Neural cell (in vitro differentiated cells): ENCODE measurements at regions not wholly inside any gene's neighbourhood (a gene's known extent, or its start where the extent isn't known, plus 50 kb on each side); places are given as distances from the start of the nearest gene placed in this dataset.

Experiments
- H2AFZ ChIP-seq: fragments of 200-600, 300-800 bp; sonication (generic), shearing (Covaris generic); 2 replicates; pipeline ENCODE4 v1.6.0; 2014; ENCODE audit warnings: low read depth, mild to moderate bottlenecking, antibody characterized with exemption, low read length, moderate library complexity
- H3F3A ChIP-seq: fragments of 200-600 bp; shearing (Covaris generic); 2 replicates; pipeline ENCODE4 v1.6.1; 2016; ENCODE audit warnings: mild to moderate bottlenecking, moderate library complexity, mixed read lengths, antibody characterized with exemption, low read length; ENCODE audit not compliant: insufficient read depth, poor library complexity, severe bottlenecking
- H3K27ac ChIP-seq: fragments of 200-600, 300-800 bp; sonication (generic), shearing (Covaris generic); 2 replicates; pipeline ENCODE4 v1.5.1; 2014; ENCODE audit warnings: mild to moderate bottlenecking, low read length, moderate library complexity
- H3K27me3 ChIP-seq: fragments of 300-800, 200-600 bp; sonication (generic), shearing (Covaris generic); 2 replicates; pipeline ENCODE4 v1.6.0; 2014; ENCODE audit warnings: mild to moderate bottlenecking, low read depth, low read length, moderate library complexity; ENCODE audit not compliant: insufficient read depth
- H3K36me3 ChIP-seq: fragments of 300-800, 200-600 bp; sonication (generic), shearing (Covaris generic); 2 replicates; pipeline ENCODE4 v1.5.1; 2014; ENCODE audit warnings: mild to moderate bottlenecking, antibody characterized with exemption, low read length, moderate library complexity; ENCODE audit not compliant: insufficient read depth
- H3K4me2 ChIP-seq: fragments of 300-800, 200-600 bp; sonication (generic), shearing (Covaris generic); 2 replicates; pipeline ENCODE4 v1.6.0; 2014; ENCODE audit warnings: mild to moderate bottlenecking, low read length
- H3K4me3 ChIP-seq: fragments of 300-800, 200-600 bp; sonication (generic), shearing (Covaris generic); 2 replicates; pipeline ENCODE4 v1.5.1; 2014; ENCODE audit warnings: mild to moderate bottlenecking, low read length, moderate library complexity
- H3K79me2 ChIP-seq: fragments of 200-600 bp; shearing (Covaris generic); replicated peaks from 2 replicates; pipeline ENCODE4 v1.6.0; 2014; ENCODE audit warnings: mild to moderate bottlenecking, low read length, moderate library complexity; ENCODE audit not compliant: insufficient read depth
- H3K9ac ChIP-seq: fragments of 300-800, 200-600 bp; sonication (generic), shearing (Covaris generic); 2 replicates; pipeline ENCODE4 v1.6.1; 2016; ENCODE audit warnings: mild to moderate bottlenecking, low read length, mixed read lengths
- H3K9me2 ChIP-seq: fragments of 200-600 bp; shearing (Covaris generic); 2 replicates; pipeline ENCODE4 v1.6.1; 2016; ENCODE audit warnings: mild to moderate bottlenecking, low read length, mixed read lengths; ENCODE audit not compliant: insufficient read depth
- H3K9me3 ChIP-seq: fragments of 200-600, 300-800 bp; sonication (generic), shearing (Covaris generic); 2 replicates; pipeline ENCODE4 v1.6.1; 2016; ENCODE audit warnings: mild to moderate bottlenecking, mixed run types, low read length, moderate library complexity, mixed read lengths
- H4K20me1 ChIP-seq: fragments of 200-600 bp; shearing (Covaris generic); 2 replicates; pipeline ENCODE4 v1.6.1; 2016; ENCODE audit warnings: mild to moderate bottlenecking, mixed run types; ENCODE audit not compliant: insufficient read depth
- CTCF ChIP-seq: fragments of 450-650 bp; IDR thresholded peaks from 2 replicates; pipeline ENCODE4 v1.5.1; 2014; ENCODE audit warnings: antibody characterized with exemption, mild to moderate bottlenecking, moderate library complexity; ENCODE audit not compliant: poor library complexity, severe bottlenecking
- EP300 ChIP-seq: fragments of 450-650 bp; conservative IDR thresholded peaks from 2 replicates; pipeline ENCODE4 v1.6.1; 2014; ENCODE audit warnings: antibody characterized with exemption, mild to moderate bottlenecking, moderate library complexity; ENCODE audit not compliant: poor library complexity, severe bottlenecking
- EZH2 ChIP-seq: fragments of 200-600, 300-800 bp; shearing (Covaris generic), sonication (generic); IDR thresholded peaks from 2 replicates; pipeline ENCODE4 v1.6.1; 2014; ENCODE audit warnings: antibody characterized with exemption, low read length, borderline replicate concordance, mild to moderate bottlenecking; ENCODE audit not compliant: insufficient read depth, poor library complexity, severe bottlenecking
- MXI1 ChIP-seq: fragments of 450-650 bp; conservative IDR thresholded peaks from 2 replicates; pipeline ENCODE4 v1.6.1; 2014; ENCODE audit warnings: antibody characterized with exemption, mild to moderate bottlenecking; ENCODE audit not compliant: poor library complexity, severe bottlenecking
- POLR2AphosphoS5 ChIP-seq: IDR thresholded peaks from 2 replicates; pipeline ENCODE4 v1.6.1; 2012
- RAD21 ChIP-seq: fragments of 450-650 bp; conservative IDR thresholded peaks from 2 replicates; pipeline ENCODE4 v1.6.1; 2014; ENCODE audit warnings: antibody characterized with exemption, mild to moderate bottlenecking, moderate library complexity
- REST ChIP-seq: IDR thresholded peaks from 2 replicates; pipeline ENCODE4 v1.6.1; 2012; ENCODE audit warnings: borderline replicate concordance
- SMC3 ChIP-seq: fragments of 450-650 bp; conservative IDR thresholded peaks from 2 replicates; pipeline ENCODE4 v1.6.1; 2014; ENCODE audit warnings: antibody characterized with exemption, mild to moderate bottlenecking, moderate library complexity; ENCODE audit not compliant: poor library complexity
- TAF1 ChIP-seq: IDR thresholded peaks from 2 replicates; pipeline ENCODE4 v1.6.1; 2012; ENCODE audit warnings: low read depth

DNA sequence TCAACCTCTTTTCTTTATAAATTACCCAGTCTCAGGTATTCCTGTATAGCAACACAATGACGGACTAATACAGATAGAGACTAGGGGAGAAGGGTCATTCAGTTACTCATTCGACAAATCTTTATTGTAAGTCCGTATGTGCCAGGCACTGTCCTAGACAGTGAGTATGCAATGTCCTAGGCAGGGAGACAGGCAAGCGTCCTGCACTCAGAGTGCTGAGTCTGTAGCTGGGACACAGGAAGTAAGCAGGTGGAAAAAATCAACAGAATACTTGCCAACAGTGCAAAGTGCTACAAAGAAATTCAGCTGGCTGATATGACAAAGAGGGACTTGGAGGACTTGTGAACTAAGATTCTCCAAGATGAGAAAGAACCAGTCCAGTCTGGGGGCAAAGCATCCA lies 92.2 kb upstream of the ZBTB40 start:
- Histone ChIP-seq H3F3A (no peaks in the 10 kb centered on the region), H3K79me2 (no peaks in the 10 kb centered on the region), H3K9ac (no peak overlapping the region), H2AFZ (no peak overlapping the region), H3K9me3 (no peaks in the 10 kb centered on the region), H3K4me3 (no peak overlapping the region), H3K27ac (no peak overlapping the region), H4K20me1 (no peaks in the 10 kb centered on the region), H3K4me2 (no peak overlapping the region), H3K36me3 (no peaks in the 10 kb centered on the region), H3K27me3 (no peaks in the 10 kb centered on the region), H3K9me2 (no peaks in the 10 kb centered on the region)
- TF ChIP-seq MXI1: no peak
- TF ChIP-seq SMC3: no peak
- no peak for TF ChIP-seq CTCF
- TF ChIP-seq POLR2AphosphoS5: no peak
- no peak for TF ChIP-seq RAD21
- TF ChIP-seq TAF1: no peak
- no peak for TF ChIP-seq REST
- TF ChIP-seq EZH2: no peak

DNA sequence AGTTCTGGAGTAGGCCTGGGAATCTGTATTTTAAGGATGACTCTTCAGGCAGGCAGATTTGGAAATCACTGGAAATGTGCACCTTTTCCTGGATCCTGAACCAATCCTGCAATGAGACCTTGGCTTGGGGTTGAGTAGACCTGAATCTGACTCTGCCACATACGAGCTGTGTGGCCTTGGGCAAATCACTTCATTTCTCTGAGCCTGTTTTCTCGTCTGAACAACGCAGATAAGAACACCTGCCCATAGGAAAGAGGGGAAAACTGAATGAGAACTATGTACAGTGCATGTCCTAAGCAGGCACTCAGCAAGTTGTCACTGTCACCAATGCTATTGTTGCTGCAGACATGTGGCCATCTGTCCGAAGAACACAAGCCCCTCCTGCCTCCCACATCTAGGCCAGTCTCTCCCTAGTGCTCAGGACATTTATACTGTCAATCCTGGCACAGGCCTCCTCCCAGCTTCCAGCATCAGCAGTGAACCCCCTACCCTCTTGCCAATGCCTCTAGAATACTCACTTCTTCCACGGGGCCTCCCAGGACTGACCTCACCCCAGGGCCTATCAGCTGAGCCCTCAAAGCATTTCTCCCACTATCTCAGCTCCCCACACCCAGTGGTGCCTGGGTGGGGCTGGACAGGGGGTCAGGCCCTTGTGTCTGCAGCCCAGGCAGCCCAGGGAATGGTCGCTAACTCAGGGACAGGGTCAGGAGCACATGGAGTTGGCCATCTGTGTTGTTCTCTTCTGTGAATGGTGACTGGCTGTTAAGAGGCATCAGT lies 88.8 kb upstream of the ZBTB40 start:
- Histone ChIP-seq H3K27ac (no peak overlapping the region), H3K79me2 (no peaks in the 10 kb centered on the region), H3K4me2 (no peak overlapping the region), H3F3A (no peaks in the 10 kb centered on the region), H3K9me3 (no peaks in the 10 kb centered on the region), H4K20me1 (no peaks in the 10 kb centered on the region), H3K9me2 (no peaks in the 10 kb centered on the region), H3K27me3 (no peaks in the 10 kb centered on the region), H3K4me3 (no peak overlapping the region), H2AFZ (no peak overlapping the region), H3K9ac (no peak overlapping the region), H3K36me3 (no peaks in the 10 kb centered on the region)
- TF ChIP-seq REST (no peak), POLR2AphosphoS5 (no peak), MXI1 (no peak), EZH2 (no peak), TAF1 (no peak), SMC3 (no peak), RAD21 (no peak), CTCF (no peak), EP300 (no peak)
